ENCODE measurements at regions not wholly inside any gene's neighbourhood (a gene's known extent, or its start where the extent isn't known, plus 50 kb on each side); places are given as distances from the start of the nearest gene placed in this dataset.

DNA sequence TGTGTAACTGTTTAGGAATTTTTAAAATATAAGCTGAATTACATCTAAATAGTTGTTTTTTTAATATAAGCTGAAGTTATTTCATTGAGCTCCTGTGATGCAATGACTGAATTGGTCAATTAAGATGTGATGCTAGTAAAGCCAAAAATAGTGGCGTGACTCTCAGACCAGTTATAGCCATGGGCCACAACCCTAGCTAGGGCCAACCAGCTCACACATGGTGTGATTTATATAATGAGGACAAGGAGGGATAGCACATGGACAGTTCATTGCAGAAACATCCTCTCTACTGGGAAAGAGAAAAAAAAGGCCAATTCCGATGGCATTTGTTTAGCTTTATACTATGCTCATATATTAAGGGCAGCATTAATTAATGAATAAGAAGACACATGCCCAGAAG lies 119.3 kb upstream of the PROX1 start:
- DNase-seq (ENCODE audit: low spot score): no peak

- DNase-seq (ENCODE audit: low spot score): no peak
Measured at GRCh38 chr1:213871179-213871578, 116.6 kb upstream of the PROX1 start.

- no peak for DNase-seq (ENCODE audit: low spot score)
Measured at GRCh38 chr1:213874789-213875188, 113.0 kb upstream of the PROX1 start.

- DNase-seq (ENCODE audit: low spot score): no peak
Measured at GRCh38 chr1:213876531-213876930, 111.2 kb upstream of the PROX1 start.

DNA sequence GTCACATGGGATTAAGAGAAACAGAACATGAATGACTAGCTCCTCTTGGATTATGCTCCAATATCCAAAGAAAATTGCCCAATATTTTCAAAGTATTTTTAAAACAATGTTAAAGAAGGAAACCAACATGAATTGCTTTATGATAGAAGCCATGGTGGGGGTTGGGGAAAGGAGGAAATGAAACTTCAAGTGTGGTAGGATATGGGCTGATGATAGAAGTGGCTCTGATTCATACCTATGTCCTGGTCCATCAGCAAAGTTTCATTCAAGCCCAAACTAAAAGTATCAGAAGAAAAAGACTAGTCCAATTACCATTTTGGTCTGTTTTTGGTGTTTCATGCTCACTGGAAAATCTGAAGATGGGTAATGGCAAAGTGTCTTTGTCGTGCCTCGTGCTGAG lies 104.2 kb upstream of the PROX1 start:
- no peak for DNase-seq (ENCODE audit: low spot score)

DNA sequence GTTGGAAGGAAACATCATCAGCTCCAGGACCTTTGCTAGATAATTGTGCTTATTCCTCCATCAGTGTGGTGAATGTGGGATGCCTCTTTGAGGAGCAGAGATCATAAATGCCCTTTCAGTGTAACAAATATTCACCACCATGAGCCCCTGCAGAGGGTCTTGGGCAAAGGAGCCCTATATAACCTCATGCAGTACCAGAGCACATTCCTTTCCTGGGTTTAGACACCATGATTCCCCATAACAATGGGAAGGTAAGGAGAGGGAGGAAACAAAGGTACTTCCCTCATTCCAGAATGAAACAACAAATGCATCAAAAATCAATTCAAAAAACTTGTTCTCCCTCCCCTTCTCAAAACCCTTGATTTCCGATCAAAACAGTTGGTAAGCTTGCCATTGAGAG lies 103.4 kb upstream of the PROX1 start:
- DNase-seq (ENCODE audit: low spot score): no peak

GRCh38 chr1:213884942-213885341 lies 102.8 kb upstream of the PROX1 start:
- no peak for DNase-seq (ENCODE audit: low spot score)

DNA sequence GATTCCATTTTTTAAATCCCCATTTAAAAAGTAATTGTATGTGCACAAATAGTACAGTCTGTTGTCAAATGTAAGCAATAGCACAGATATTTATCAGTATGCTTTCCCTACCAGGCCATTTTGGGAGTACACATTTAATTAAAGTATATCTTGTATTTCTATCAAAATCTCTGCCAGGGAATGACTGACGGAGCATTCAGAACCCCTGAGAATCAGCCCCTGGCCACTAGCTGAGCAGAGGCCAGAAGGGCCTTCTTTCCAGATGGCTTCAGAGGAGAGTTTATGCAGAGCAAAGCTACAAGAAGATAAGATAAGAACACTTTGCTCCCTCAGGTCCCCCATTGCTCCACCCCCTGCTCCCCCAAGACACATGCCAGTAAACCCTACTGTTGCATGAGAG lies 99.9 kb upstream of the PROX1 start:
- no peak for DNase-seq (ENCODE audit: low spot score)

DNA sequence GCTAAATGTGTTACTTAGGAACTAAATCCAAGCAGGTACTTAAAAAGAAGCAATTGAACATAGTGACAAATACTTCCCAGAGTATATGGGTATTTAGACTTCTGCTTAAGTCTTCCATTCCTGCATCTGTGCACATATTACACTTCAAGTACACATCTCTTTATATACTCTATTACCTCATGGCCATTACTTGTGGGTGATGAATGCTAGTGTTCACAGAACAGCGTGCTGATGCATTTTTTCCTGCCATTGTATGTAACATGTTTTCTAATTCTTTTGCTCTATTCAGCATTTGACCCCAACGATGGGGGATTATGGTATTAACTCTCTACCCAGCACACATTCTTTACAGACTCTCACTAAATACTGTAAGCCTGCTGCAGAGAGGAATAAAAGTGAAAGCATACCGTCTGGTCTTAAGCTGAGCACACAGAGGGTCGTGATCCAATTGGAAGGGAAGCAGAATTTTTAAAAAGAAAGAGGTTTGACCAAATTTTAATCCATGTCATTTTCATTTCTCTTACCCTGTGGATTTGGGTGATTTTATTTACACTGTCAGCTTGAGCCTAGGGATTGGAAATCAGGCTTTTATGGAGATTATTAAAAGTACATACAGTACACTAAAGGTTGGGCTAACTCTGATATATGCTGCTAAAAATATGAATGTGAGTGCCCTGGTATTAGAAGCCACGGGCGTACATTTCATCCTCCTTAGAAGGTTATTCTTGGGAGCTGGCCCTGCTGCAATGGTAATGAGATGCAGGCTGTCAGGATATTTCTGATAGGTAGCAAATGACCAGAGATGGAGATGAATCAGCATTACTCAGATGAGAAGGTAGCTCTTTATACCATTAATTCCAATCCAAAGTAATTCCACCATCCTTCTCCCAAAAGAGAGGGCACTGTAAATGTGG lies 95.5 kb upstream of the PROX1 start:
- no peak for DNase-seq (ENCODE audit: low spot score)

GRCh38 chr1:213898684-213899083 lies 89.1 kb upstream of the PROX1 start:
- DNase-seq (ENCODE audit: low spot score): no peak

- DNase-seq (ENCODE audit: low spot score): no peak
Measured at GRCh38 chr1:213899413-213899812, 88.4 kb upstream of the PROX1 start.

DNA sequence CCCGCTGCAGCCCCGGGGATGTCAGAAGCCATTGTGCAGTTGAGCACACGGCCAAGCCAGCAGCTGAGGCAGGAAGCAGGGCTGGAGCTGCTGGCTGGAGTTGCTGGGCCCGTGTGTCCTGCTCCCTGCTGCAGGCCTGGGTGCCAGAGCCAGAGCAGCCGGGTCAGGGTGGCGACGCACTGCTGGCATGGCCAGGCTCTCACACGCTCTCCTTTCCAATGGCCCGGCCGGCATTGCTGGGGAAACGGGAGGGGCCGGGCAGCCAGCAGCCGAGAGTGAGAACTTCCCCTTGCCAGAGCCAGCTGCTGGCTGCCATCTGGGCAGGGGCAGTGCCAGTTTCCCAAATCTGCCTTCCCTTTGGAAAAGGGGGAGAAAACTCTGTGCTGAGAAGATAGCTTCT lies 82.4 kb upstream of the PROX1 start:
- DNase-seq (ENCODE audit: low spot score): no peak

GRCh38 chr1:213908521-213908920 lies 79.3 kb upstream of the PROX1 start:
- no peak for DNase-seq (ENCODE audit: low spot score)

DNA sequence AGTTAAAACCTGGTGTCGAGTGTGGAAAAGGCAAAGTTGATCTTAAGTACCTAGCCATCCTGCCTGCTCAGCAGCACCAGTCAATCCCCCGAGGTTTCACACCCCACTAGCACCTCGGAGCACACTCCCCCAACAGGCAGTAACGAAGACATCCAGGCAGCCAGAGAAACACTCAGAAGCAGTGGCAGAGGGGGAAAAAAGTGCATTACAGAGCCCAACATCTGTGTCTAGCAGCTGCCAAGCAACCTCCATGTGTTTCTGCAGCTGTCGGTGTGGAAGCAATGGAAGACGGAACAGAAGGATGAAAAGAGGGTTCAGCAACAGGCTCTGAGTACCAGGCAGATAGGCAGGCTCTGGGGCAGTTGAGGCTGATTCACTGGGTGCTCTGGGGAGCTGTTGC lies 73.4 kb upstream of the PROX1 start:
- DNase-seq (ENCODE audit: low spot score): no peak

- DNase-seq (ENCODE audit: low spot score): no peak
Measured at GRCh38 chr1:213921311-213921710, 66.5 kb upstream of the PROX1 start.

DNA sequence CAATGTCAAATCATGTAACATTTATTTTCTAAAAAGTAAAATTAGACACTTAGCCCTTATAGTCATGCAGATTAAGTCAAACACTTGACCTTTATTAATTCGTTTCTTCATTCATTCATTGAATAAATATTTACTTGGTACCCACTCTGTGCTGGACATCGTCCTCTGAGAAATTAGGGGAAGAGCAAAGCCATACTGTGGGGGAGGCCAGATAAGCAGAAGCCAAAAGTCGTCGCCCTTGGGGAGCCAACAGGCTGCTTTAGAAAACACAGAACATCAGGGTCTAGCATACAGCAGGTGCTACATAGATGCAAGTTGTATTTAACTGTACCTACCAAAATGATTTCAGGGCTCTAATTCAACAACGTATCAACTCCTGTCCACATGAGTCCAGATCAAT lies 66.1 kb upstream of the PROX1 start:
- no peak for DNase-seq (ENCODE audit: low spot score)

DNA sequence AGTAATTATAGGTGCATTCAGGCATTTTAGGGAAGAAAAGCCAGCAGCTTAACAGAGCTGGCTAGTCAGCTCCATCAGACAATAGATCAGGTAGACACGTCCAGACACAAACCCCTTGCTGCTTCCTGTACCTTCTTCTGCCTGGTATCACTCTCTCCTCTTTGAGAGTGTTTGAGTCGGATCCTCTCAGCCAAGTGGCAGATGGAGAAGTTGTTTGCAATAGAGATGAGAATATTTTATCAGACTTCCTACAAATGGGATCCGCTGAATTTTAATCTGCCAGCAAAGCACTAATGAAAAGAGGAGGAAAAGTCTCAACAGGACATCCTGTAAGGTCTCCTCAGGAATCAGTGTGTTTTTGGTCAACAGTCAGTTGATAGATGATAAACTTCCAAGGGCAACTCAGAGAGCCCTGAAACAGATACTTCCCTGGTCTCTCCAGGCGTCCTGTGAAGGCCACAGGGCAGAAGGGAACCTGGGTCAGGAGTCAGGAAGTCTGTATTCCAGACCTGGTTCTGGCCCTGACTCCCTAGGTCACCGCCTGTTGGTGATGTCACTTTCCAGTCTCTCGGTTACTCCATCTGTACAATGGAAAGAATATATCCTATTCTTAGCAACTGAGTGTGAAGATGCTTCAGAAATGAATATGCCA lies 62.1 kb upstream of the PROX1 start:
- DNase-seq (ENCODE audit: low spot score): no peak

GRCh38 chr1:213927846-213928245 lies 59.9 kb upstream of the PROX1 start:
- DNase-seq (ENCODE audit: low spot score): no peak

- no peak for DNase-seq (ENCODE audit: low spot score)
Measured at GRCh38 chr1:213929398-213929797, 58.4 kb upstream of the PROX1 start.

- no peak for DNase-seq (ENCODE audit: low spot score)
Measured at GRCh38 chr1:213931836-213932235, 55.9 kb upstream of the PROX1 start.

GRCh38 chr1:213933336-213933735 lies 54.4 kb upstream of the PROX1 start:
- no peak for DNase-seq (ENCODE audit: low spot score)

- peak; percentile 69 for DNase-seq (ENCODE audit: low spot score)
Measured at GRCh38 chr1:213934649-213935048, 53.1 kb upstream of the PROX1 start.

DNA sequence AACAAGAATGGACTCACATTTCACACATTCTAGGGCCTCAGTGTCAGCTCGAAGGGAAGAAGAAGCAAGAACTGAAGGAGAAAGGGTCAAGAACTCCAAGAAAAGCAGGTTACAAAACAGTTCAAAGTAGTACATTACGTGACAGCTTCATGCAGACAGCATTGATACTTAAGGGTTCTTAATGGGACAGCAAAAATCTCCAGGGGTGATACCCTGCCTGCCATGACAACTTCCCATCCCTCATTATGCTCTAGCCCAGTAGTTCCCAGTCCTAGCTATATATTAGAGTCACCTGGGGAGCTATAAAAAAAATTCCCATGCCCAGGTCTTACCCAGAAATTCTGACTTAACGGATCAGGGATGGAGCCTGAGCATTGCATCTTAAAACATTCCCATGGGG lies 51.2 kb upstream of the PROX1 start:
- DNase-seq (ENCODE audit: low spot score): no peak
